ENCODE measurements at regions not wholly inside any gene's neighbourhood (a gene's known extent, or its start where the extent isn't known, plus 50 kb on each side); places are given as distances from the start of the nearest gene placed in this dataset.

- H3K4me1 Mint-ChIP-seq, result peaks cover 2% of the 10 kb centered on the region
- Histone ChIP-seq H4K20me1 (ENCODE audit: insufficient read depth, low read length) (no peaks in the 10 kb centered on the region), H2AFZ (ENCODE audit: insufficient read depth, low read depth, low read length, poor library complexity, severe bottlenecking) (no peak overlapping the region), H3K27ac (ENCODE audit: low read depth in 1 of 2, low read length in 2 of 2) (no peak overlapping the region), H3K4me3 (replicated peaks in 1 of 3; ENCODE audit: low read depth in 2 of 3, low read length in 3 of 3) (no peak overlapping the region), H3K27me3 (ENCODE audit: control insufficient read depth in 2 of 2, insufficient read depth in 2 of 2, low read length in 2 of 2) (no peaks in the 10 kb centered on the region), H3K36me3 (replicated peaks in 1 of 2; ENCODE audit: control insufficient read depth in 1 of 2, insufficient read depth in 2 of 2, low read length in 2 of 2) (no peaks in the 10 kb centered on the region), H3K79me2 (ENCODE audit: insufficient read depth, low read length) (no peaks in the 10 kb centered on the region), H3K4me1 (ENCODE audit: control insufficient read depth in 1 of 2, insufficient read depth in 2 of 2, low read length in 2 of 2) (no peaks in the 10 kb centered on the region), H3K4me2 (replicated peaks; ENCODE audit: extremely low read depth, low read length, poor library complexity, severe bottlenecking) (no peak overlapping the region), H3K9me3 (replicated peaks in 1 of 2; ENCODE audit: control insufficient read depth in 1 of 2, insufficient read depth in 1 of 2, low read length in 2 of 2) (no peaks in the 10 kb centered on the region), H3K9ac (ENCODE audit: insufficient read depth, low read length, poor library complexity, severe bottlenecking) (no peak overlapping the region)
- H3K27me3 Mint-ChIP-seq (ENCODE audit: low read depth in 3 of 3), result peaks cover 17 to 41% (median 18%) of the 10 kb centered on the region in 3 donors
- H3K9me3 Mint-ChIP-seq, result peaks cover 0 to 14% (median 4%) of the 10 kb centered on the region in 7 donors
- TF ChIP-seq CTCF (IDR thresholded peaks at IDR 0.05), result no peak
- intact Hi-C loops (cut with micrococcal nuclease), result no loop called here
- no peak for DNase-seq
- no peak overlapping the region for H3K4me3 Mint-ChIP-seq
- H3K27ac Mint-ChIP-seq, result no peak overlapping the region
- WGBS (ENCODE audit: insufficient coverage), result 91% methylated on average over 1 of the region's 9 CpGs
- no peaks in the 10 kb centered on the region for H3K36me3 Mint-ChIP-seq
Measured at GRCh38 chr2:239546541-239546940, 145.7 kb upstream of the HDAC4 start.

- Mint-ChIP-seq H3K4me1 (peaks cover 2% of the 10 kb centered on the region), H3K27ac (no peak overlapping the region), H3K9me3 (peaks cover 0 to 15% (median 6%) of the 10 kb centered on the region in 7 donors), H3K36me3 (no peaks in the 10 kb centered on the region), H3K27me3 (ENCODE audit: low read depth in 3 of 3) (peaks cover 17 to 41% (median 19%) of the 10 kb centered on the region in 3 donors), H3K4me3 (peak overlapping the region in 1 of 2 donors; percentile 32)
- H3K9me3 ChIP-seq (replicated peaks in 1 of 2; ENCODE audit: control insufficient read depth in 1 of 2, insufficient read depth in 1 of 2, low read length in 2 of 2), result no peaks in the 10 kb centered on the region
- H3K79me2 ChIP-seq (ENCODE audit: insufficient read depth, low read length), result no peaks in the 10 kb centered on the region
- H3K4me2 ChIP-seq (replicated peaks; ENCODE audit: extremely low read depth, low read length, poor library complexity, severe bottlenecking), result no peak overlapping the region
- TF ChIP-seq CTCF (IDR thresholded peaks at IDR 0.05), result no peak
- H3K36me3 ChIP-seq (replicated peaks in 1 of 2; ENCODE audit: control insufficient read depth in 1 of 2, insufficient read depth in 2 of 2, low read length in 2 of 2), result no peaks in the 10 kb centered on the region
- H3K4me3 ChIP-seq (replicated peaks in 1 of 3; ENCODE audit: low read depth in 2 of 3, low read length in 3 of 3), result no peak overlapping the region
- no peaks in the 10 kb centered on the region for H3K27me3 ChIP-seq (ENCODE audit: control insufficient read depth in 2 of 2, insufficient read depth in 2 of 2, low read length in 2 of 2)
- no peak for DNase-seq
- intact Hi-C loops (cut with micrococcal nuclease), result no loop called here
- H2AFZ ChIP-seq (ENCODE audit: insufficient read depth, low read depth, low read length, poor library complexity, severe bottlenecking), result no peak overlapping the region
- no peaks in the 10 kb centered on the region for H3K4me1 ChIP-seq (ENCODE audit: control insufficient read depth in 1 of 2, insufficient read depth in 2 of 2, low read length in 2 of 2)
- WGBS (ENCODE audit: insufficient coverage), result 97% methylated on average over 13 of the region's 14 CpGs
- no peaks in the 10 kb centered on the region for H4K20me1 ChIP-seq (ENCODE audit: insufficient read depth, low read length)
- H3K9ac ChIP-seq (ENCODE audit: insufficient read depth, low read length, poor library complexity, severe bottlenecking), result no peak overlapping the region
- no peak overlapping the region for H3K27ac ChIP-seq (ENCODE audit: low read depth in 1 of 2, low read length in 2 of 2)
Measured at GRCh38 chr2:239545741-239546392, 145.0 kb upstream of the HDAC4 start.
